Renal cortical epithelial cell (primary cell): ENCODE measurements at regions not wholly inside any gene's neighbourhood (a gene's known extent, or its start where the extent isn't known, plus 50 kb on each side); places are given as distances from the start of the nearest gene placed in this dataset.
"Not testable (repeated sequence)": the region's sequence is repeated elsewhere in the genome, so short reads cannot be mapped to it uniquely, and the experiment has no call there.

Experiments used
- DNase-seq: peaks from one replicate; pipeline ENCODE4 v3.0.0-alpha.2; 2011; ENCODE audit warnings: low read depth

DNA sequence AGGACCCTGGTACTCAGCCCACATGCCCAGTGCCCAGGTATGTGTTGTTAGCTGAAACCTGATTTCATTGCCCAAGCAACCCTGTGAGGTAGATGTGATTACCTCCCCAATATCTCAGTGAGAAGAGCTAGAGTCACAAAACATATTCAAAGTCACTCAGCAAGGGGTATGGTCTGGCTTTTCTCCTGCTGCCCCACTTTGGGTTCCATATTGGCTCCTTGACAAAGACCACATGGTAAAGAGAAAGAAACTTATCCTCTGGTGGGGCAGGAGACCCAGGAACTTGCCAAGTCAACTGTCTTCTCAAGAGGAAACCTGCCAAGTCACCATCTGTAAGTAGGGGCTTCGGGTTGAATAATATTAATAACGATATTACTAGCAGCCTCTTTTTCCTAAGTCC is 148.3 kb upstream of the LMCD1 start:
- no peak for DNase-seq

DNA sequence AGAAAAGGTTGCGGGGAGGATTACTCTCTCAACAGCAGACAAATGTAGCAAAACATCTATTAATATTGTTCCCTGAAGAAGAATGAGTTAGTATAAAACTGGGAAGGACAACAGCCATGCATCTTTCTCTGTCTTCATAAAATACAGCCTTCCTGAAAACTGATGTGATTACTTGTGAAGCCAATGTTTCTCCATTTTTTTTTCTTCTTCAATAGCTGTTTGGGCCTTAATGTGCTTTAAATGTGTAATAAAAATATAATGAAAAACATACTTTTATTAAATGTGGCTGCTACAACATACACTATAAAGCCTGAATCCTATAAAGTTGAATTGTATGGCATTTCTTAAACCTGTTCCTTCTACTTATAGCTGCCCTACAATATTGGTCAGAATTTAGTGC is 146.3 kb upstream of the LMCD1 start:
- no peak for DNase-seq

DNA sequence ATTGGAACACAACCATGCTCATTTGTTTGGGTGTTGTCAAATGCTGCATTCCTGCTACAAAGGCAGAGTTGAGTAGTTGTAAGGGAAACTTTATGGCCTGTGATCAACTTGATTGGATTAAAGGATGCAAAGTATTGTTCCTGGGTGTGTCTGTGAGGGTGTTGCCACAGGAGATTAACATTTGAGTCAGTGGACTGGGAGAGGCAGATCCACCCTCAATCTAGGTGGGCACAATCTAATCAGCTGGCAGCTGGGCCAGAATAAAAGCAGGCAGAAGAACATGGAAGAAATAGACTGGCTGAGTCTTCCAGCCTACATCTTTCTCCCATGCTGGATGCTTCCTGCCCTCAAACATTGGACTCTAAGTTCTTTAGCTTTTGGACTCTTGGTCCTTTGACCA is 145.6 kb upstream of the LMCD1 start:
- DNase-seq = not testable (repeated sequence)

DNA sequence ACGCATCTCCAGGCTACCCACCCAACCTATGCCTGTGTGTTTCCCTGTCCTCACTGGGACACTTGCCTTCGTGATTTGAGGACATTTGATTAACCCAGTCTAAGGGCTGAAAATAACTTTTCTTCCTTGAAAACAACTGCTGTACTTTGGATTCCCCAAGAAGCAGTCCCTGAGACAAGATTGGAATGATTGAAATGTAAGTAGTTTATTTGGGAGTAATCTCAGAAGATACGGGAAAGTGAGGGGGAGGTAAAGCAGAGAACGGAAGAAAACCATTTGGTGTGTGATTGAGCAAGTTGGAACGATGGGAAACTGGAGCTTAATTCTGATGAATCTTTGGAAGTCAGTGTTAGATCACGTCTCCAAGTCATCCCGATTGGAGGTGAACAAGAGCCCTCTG is 143.8 kb upstream of the LMCD1 start:
- DNase-seq = no peak

DNA sequence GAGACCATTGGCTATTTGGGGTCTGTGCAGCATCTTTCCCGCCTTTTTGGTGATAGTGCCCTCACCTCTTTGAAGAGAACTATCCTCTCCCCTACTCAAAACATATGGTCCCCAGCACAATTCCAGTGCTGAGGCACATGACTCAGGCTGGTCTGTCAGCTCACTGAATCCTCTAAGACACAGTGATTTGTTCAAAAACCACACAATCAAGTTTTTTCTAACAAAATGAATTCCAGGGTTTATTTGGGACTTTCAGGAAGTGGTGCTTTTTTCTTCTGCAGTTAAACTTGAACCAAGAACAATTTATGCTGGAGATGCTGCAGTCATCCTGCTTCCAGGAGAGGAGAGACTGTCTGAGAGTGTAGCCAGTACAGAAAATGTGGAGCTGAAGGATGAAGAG is 142.5 kb upstream of the LMCD1 start:
- DNase-seq = no peak

DNA sequence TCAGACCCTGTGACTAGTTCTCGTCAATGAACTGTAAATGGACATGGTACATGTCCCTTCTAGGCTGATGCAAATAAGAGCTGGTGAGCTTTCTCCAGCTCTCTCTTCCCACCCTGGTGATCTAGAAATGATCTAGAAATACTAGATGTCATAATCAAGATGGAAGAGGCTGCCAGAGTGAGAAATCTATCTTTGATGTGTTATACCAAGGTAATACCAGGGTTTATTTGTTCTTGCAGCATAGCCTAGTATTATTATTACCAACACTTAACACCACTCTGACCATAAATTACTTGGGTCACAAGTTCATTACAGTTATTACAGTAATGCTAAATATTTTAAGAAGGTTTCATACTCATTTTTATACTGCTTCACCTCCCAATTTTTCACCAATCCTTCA is 138.4 kb upstream of the LMCD1 start:
- DNase-seq = no peak

DNA sequence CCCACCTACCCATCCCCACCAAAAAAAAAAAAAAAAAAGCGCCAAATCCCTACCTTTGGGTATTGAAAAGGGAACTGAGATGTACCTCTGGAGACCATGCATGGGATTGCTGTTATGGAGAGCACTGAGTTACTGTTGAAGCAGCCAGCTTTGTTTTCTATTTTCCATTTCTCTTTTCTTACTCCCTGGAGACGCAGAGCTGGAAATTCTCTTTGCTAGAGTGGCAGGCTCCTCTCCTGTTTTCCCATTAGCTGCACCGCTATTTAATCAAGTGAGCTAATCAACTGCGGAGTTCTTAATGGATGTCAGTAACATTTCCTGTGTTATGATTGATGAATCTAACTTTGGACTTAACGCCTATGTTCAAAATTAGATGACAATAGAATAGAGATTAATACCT is 136.1 kb upstream of the LMCD1 start:
- DNase-seq = no peak

DNA sequence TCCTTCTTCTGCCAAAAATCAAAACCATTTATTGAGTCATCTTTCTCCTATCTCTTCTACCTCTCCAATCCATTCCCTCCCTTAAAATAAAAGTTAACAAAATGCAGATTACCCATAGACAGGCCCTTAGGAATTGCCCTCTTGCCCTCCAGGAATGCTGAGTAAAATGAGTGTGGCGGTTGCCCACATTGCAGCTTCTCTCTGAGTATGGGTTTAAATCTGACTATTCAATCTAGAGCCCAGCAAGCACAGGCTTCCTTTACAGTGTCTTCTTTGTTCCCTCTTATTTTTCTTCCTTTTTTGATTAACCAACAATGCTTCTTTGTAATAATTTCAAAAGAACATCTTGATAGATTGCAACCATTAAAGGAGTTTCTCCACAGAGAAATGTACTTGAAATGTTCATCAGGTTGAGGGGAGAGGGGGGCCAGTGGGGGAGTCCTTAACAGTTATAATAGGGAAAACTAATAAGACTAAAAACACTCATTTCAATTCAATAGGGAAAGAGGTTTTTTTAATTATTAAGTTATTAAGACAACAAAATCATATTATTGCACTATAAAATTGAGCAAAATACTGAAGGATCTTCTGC is 135.3 kb upstream of the LMCD1 start:
- no peak for DNase-seq

DNA sequence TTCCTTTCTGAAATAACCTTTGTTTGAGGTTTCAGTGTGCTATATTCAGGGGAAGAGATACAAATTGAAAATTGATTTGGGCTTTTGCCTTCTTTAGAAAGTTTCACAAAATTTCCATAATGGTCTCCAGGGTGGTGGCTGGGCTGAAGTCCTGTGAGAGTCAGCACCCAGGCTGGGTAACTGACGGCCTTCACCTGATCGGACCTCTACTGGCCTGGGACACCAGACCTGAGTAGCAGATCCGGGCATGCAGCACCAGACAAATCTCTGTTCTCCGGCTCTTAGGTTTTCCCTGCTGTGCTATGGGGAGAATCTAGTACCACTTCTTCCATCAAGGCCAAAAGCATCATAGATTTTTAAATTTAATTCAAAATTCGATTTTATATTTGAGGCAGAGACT is 133.0 kb upstream of the LMCD1 start:
- DNase-seq = no peak

DNA sequence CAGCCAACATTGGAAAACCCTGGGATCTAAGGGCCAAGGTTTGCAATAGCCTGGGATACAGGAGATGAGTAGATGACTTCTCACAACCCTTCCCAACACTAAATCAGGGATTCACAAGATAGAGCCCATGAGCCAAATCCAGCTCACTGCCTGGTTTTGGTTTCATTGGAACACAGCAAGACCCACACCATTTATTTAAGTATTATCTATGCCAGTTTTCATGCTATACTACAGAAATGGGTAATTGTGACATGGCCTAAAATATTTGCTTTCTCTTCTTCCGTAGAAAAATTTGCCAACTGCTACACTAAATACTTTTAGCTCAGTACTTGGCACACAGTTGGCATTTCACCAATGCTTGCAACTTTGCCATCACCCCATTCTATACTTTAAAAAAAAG is 132.0 kb upstream of the LMCD1 start:
- no peak for DNase-seq

DNA sequence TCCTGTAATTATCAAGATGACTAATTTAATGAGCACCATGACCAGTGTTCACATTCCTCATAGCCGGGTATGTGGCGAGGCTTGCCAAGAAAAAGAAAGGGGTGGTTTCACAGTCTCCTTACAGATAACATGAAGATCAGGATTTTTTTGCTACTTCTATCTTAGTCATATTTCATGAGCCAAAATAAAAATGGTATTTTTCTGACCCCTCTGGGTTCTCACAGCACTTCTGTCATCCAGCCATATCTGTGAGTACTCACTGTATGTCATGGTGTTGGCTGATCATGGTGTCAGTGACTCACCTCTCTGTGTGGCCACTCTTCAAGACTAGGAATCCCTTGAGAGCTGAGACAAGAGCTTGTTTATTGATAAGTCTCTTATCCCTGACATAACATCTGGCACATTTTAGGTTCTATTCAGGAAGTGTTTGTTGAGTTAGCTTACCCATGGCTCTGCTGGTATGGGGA is 130.5 kb upstream of the LMCD1 start:
- peak; percentile 56 for DNase-seq

DNA sequence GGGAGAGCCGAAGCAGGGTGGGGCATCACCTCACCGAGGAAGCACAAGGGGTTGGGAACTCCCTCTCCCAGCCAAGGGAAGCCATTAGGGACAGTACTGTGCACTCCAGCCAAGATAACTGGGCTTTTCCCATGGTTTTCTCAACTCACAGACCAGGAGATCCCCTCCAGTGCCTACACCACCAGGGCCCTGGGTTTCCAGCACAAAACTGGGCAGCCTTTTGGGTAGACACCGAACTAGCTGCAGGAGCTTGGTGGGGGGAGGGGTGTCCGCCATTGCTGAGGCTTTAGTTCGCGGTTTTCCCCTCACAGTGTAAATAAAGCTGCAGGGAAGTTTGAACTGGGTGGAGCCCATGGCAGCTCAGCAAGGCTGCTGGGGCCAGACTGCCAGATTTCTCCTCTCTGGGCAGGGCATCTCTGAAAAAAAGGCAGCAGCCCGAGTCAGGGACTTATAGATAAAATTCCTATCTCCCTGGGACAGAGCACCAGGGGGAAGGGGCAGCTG is 129.6 kb upstream of the LMCD1 start:
- DNase-seq = no peak

DNA sequence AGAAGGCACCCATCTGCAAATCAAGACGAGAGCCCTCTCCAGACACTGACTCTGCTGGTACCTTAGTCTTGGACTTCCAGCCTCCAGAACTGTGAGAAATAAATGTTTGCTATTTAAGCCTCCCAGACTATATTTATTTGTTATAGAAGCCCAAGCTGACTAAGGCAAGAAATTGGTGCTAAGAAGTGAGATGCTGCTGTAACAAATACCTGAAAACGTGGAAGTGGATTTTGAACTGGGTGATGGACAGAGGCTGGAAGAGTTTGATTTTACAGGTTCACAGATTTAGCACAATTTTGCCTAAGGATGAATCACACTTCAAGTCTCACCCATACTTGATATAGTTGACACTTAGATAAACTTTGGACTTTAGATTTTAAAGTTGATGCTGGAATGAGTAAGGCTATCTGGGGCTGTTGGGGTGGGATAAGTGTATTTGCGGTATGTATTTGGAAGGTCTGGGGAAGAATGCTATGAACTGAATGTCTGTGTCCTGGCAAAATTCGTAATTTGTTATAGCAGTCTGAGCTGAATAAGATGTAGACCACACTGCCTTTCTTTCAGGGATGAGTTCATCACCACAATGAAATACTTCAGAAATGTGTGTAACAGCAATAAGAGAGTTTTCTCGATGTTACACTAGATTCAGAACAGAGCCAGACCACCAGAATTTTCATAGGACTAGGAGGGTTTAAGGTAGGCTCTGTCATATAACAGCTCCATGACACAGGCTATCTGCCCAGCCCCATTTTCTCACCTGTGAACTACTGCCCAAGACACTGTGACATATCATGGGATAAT is 120.5 kb upstream of the LMCD1 start:
- DNase-seq = no peak

DNA sequence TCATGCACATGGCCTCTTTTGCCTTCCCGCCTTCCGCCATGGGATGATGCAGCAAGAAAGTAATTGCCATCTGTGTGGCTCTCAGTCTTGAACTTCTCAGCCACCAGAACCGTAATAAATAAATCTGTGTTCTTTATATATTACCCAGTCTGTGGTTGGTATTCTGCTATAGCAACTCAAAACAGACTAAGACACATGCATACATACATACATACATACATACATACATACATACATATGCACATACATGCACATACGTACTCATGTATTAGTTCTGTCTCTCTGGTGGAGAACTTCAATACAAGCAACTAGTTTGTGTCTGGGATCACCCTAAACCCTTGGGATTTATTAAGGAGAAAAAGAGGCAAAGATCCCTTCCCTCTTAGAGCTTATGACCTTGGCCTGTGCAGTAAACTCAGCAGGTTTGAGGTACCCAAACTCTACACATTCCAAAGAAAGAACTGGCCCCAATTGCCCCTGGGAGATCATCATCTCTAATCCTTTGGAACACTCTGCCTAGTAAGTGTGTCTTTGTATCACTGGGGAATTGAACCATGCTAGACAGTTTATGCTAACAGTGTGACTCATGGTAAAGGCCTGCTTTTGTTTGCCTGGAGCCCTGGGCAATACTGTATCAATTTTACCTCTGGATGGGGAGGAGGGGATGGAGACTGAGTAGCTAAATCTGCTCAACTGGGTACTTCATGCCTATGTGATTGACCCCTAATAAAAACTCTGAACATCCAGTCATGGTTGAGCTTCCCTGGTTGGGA is 115.6 kb upstream of the LMCD1 start:
- DNase-seq = peak; percentile 63

DNA sequence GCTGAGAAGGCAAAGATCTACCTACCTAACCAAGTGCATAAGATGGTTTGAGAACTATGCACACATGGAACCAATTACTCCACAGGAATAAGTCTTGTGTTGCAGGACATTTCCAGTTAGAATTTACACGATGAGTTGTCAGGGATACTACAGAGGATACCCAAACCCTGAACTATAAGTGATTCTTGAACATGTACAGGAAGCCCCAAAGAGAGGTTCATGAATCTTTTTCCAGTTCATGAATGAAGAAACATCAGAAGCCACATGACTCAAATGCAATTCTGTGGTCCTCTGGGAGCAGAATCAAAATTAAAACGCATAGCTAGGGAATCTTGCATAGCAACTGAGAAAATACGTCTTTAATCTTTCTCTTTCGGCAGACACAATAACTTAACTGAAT is 114.1 kb upstream of the LMCD1 start:
- DNase-seq = no peak

DNA sequence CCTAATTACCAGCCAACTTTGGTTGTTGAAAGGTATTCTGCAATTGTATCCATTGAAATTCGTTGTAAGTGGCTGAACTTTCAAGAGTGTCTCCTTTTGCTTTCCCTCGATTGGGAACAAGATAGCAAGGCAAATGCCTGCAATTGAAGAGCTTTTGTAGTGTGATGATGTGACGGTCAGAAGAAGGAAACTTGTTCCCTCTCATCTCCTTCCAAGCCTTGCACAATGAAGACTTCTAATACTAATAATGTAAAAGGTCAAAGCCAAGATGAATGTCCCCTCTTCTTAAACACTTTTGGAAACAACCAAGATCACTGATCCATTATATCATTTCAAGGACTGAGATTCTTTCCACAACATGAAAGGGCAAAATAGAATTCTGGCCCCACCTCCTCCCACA is 101.9 kb upstream of the LMCD1 start:
- DNase-seq = no peak

DNA sequence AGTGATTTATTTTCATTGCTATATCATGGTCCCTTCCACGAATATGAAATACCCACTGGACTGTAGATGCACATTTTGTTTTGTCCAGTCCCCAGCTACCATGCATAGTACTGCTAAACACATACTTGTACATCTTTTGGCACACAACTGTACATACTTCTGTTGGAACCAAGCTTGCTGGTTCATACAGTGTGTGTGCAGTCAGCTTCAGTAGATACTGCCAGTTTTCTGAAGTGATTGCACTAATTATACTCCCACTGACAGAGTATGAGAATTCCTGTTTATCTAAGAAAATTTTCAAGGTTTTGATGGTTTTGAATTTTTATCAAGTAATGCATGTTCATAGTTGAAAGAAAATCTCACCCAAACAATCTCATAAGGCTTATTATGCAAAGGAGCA is 100.7 kb upstream of the LMCD1 start:
- DNase-seq = no peak

DNA sequence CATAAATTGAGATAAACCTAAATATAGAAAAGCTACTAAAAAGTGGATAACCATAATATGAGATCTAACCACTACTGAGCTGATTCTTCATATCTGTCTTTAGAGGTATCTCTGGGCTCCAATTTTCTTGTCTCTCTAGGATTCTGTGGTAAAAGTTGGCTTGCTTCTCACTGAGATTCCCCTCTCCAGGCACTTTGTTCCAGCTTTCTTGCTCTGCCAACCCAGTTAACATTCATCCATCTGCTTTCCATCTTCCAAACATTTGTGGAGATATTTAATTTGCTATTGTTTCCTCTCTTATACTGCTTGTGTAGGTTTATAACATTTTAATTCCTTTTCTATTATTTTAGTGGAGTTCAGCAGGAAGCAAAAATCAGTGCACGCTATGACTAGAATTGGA is 97.6 kb upstream of the LMCD1 start:
- DNase-seq = no peak

DNA sequence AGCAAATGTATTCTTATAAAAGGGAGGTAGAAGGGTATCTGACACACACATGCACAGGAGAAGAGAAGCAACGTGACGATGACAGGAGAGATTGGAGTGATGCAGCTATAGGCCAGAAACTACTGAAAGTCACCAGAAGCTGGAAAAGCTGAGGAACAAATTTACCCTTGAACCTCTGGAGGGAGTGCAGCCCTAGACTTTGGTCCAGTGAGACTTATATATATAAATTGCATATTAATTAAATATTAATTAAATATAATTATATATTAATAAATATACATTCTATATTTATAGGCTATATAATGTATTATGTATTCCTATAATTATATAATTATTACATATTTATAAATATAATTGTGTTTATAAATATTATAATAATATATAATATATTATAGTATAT is 96.5 kb upstream of the LMCD1 start:
- no peak for DNase-seq

DNA sequence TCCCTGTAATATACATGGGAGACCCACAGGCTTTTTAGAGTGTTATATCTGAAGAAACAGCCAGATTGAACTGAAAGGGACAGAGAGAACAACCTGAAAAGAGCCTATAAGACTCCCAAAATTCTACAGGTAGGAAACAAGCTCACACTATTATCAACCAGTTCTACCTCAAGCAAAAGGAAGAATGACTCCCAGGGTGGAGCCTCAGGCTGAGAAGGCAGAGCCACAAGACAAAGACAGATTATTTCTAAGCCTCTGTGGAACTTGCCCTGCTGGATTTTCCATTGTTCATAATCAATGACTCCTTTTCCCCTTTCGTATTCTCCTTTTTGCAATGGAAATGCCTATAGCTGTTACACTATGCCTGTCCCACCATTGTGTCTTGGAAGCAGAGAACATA is 95.1 kb upstream of the LMCD1 start:
- DNase-seq = no peak

DNA sequence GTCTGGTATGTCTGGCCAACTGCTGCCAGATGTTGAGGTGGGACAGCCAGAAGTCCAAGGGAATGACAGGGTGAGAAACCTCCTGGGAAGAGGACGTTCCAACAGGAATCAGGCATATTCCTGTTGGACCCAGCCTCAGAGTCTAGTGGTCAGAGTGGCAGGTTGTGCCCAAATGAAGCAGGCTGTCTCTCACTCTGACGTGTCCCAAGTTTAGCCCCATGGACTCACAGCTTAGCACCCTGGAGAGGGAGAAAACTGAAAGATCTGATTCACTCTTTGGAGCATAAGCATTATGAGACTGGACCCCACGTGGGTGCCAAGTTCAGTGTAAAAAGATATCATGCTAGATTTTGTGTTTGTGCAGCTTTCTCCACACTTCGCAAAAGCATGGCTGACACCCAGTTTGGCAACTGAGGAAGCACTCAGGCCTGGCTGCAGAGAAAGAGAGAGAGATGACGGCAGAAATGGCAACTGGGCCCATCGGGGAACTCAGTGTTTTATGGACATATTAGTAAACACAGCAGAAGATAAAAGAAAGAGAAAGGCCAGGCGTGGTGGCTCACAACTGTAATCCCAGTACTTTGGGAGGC is 88.2 kb upstream of the LMCD1 start:
- DNase-seq = no peak

DNA sequence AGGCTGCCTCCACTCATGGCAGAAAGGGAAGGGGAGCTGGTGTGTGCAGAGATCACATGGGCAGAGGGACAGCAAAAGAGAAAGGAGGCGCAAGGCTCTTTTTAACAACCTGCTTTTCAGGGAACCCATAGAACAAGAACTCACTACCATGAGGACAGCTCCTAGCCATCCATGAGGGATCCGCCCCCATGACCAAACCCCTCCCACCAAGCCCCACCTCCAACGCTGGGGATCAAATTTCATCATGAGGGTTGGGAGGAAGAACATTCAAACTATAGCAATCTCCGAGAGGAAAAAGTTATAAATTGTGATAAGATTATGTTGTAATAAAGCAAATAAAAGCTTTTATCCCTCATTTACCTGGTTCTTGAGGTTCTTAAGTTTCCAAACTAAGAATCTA is 84.7 kb upstream of the LMCD1 start:
- DNase-seq = peak; percentile 21
